ENCODE measurements at regions not wholly inside any gene's neighbourhood (a gene's known extent, or its start where the extent isn't known, plus 50 kb on each side); places are given as distances from the start of the nearest gene placed in this dataset.

DNA sequence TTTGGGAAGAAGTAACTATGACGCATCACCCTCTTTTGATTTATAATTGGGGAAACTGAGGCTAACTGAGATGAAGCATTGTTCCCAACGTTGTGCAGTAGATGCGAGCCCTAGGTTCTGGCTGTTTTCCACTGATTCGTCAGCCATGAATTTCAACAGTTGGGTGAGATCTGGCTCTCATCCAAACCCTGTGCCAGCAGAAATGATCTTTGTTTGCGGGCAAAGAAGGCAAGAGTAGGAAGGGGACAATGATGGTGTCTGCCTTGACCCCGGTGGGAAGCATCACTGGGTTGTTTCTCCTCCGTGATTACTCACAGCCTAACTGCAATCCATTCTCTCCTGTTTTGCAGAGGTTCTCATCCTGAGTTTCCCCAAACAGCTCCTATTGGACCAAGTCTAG lies 142.3 kb downstream of the MIS18A start (continued):
- TF ChIP-seq, protein P1, sequence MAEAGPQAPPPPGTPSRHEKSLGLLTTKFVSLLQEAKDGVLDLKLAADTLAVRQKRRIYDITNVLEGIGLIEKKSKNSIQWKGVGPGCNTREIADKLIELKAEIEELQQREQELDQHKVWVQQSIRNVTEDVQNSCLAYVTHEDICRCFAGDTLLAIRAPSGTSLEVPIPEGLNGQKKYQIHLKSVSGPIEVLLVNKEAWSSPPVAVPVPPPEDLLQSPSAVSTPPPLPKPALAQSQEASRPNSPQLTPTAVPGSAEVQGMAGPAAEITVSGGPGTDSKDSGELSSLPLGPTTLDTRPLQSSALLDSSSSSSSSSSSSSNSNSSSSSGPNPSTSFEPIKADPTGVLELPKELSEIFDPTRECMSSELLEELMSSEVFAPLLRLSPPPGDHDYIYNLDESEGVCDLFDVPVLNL (IDR thresholded peaks at IDR 0.05; ENCODE audit: low read depth, low read length), result no peak
- no peak for TF ChIP-seq ATF7 (IDR thresholded peaks at IDR 0.05; ENCODE audit: low read depth)
- TF ChIP-seq RBBP5 (conservative IDR thresholded peaks at IDR 0.05), result no peak
- TF ChIP-seq ZBED1 (IDR thresholded peaks at IDR 0.05; ENCODE audit: borderline replicate concordance), result no peak
- TF ChIP-seq RCOR1 (conservative IDR thresholded peaks at IDR 0.05; ENCODE audit: low read depth, low read length), result no peak
- TF ChIP-seq TCF7 (IDR thresholded peaks at IDR 0.05; ENCODE audit: borderline replicate concordance), result no peak
- TF ChIP-seq SMAD5 (IDR thresholded peaks at IDR 0.05; ENCODE audit: low read depth), result no peak
- TF ChIP-seq, protein P2, sequence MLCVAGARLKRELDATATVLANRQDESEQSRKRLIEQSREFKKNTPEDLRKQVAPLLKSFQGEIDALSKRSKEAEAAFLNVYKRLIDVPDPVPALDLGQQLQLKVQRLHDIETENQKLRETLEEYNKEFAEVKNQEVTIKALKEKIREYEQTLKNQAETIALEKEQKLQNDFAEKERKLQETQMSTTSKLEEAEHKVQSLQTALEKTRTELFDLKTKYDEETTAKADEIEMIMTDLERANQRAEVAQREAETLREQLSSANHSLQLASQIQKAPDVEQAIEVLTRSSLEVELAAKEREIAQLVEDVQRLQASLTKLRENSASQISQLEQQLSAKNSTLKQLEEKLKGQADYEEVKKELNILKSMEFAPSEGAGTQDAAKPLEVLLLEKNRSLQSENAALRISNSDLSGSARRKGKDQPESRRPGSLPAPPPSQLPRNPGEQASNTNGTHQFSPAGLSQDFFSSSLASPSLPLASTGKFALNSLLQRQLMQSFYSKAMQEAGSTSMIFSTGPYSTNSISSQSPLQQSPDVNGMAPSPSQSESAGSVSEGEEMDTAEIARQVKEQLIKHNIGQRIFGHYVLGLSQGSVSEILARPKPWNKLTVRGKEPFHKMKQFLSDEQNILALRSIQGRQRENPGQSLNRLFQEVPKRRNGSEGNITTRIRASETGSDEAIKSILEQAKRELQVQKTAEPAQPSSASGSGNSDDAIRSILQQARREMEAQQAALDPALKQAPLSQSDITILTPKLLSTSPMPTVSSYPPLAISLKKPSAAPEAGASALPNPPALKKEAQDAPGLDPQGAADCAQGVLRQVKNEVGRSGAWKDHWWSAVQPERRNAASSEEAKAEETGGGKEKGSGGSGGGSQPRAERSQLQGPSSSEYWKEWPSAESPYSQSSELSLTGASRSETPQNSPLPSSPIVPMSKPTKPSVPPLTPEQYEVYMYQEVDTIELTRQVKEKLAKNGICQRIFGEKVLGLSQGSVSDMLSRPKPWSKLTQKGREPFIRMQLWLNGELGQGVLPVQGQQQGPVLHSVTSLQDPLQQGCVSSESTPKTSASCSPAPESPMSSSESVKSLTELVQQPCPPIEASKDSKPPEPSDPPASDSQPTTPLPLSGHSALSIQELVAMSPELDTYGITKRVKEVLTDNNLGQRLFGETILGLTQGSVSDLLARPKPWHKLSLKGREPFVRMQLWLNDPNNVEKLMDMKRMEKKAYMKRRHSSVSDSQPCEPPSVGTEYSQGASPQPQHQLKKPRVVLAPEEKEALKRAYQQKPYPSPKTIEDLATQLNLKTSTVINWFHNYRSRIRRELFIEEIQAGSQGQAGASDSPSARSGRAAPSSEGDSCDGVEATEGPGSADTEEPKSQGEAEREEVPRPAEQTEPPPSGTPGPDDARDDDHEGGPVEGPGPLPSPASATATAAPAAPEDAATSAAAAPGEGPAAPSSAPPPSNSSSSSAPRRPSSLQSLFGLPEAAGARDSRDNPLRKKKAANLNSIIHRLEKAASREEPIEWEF (IDR thresholded peaks at IDR 0.05; ENCODE audit: insufficient replicate concordance, low read depth, low read length), result no peak
- TF ChIP-seq BHLHE40 (IDR thresholded peaks at IDR 0.05; ENCODE audit: borderline replicate concordance in 1 of 2, low read depth in 2 of 2, low read length in 1 of 2), result no peak
- TF ChIP-seq MXI1 (IDR thresholded peaks at IDR 0.05; ENCODE audit: low read depth, low read length), result no peak
- TF ChIP-seq BACH1 (IDR thresholded peaks at IDR 0.05; ENCODE audit: borderline replicate concordance), result no peak
- TF ChIP-seq, protein P3, sequence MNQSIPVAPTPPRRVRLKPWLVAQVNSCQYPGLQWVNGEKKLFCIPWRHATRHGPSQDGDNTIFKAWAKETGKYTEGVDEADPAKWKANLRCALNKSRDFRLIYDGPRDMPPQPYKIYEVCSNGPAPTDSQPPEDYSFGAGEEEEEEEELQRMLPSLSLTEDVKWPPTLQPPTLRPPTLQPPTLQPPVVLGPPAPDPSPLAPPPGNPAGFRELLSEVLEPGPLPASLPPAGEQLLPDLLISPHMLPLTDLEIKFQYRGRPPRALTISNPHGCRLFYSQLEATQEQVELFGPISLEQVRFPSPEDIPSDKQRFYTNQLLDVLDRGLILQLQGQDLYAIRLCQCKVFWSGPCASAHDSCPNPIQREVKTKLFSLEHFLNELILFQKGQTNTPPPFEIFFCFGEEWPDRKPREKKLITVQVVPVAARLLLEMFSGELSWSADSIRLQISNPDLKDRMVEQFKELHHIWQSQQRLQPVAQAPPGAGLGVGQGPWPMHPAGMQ (IDR thresholded peaks at IDR 0.05; ENCODE audit: borderline replicate concordance), result no peak
- TF ChIP-seq ZNF24 (IDR thresholded peaks at IDR 0.05), result no peak
